Esophagus squamous epithelium (tissue), 4 donors: ENCODE measurements at regions not wholly inside any gene's neighbourhood (a gene's known extent, or its start where the extent isn't known, plus 50 kb on each side); places are given as distances from the start of the nearest gene placed in this dataset.

Source experiments
- CTCF ChIP-seq, 6 experiments: fragments of 450-650 bp in 4 of 6; fragments of 200-600 bp in 2 of 6; sonication (generic) in 2 of 6; IDR thresholded peaks; one replicate each; pipeline ENCODE4 v1.5.1; 2016 to 2019; ENCODE audit warnings: antibody characterized with exemption in 6 of 6, mild to moderate bottlenecking in 4 of 6, moderate library complexity in 4 of 6
- POLR2A ChIP-seq, 4 donors: fragments of 450-650 bp; IDR thresholded peaks; one replicate each; pipeline ENCODE4 v1.6.1; 2017; ENCODE audit warnings: antibody characterized with exemption in 4 of 4, mild to moderate bottlenecking in 4 of 4, moderate library complexity in 3 of 4

GRCh38 chr5:84718377-84718776 is 333.7 kb upstream of the EDIL3 start:
- no peak for TF ChIP-seq POLR2A (IDR thresholded peaks at IDR 0.05)
- TF ChIP-seq CTCF (IDR thresholded peaks at IDR 0.05): no peak
